SK-N-MC (cell line): ENCODE measurements at regions not wholly inside any gene's neighbourhood (a gene's known extent, or its start where the extent isn't known, plus 50 kb on each side); places are given as distances from the start of the nearest gene placed in this dataset.
"Not testable (repeated sequence)": the region's sequence is repeated elsewhere in the genome, so short reads cannot be mapped to it uniquely, and the experiment has no call there.

Experiments
- EZH2 ChIP-seq: fragments of 200-600 bp; sonication (generic); IDR thresholded peaks from one replicate; pipeline ENCODE4 v1.6.1; 2017; ENCODE audit warnings: antibody characterized with exemption
- POLR2AphosphoS5 ChIP-seq: IDR thresholded peaks from 2 replicates; pipeline ENCODE4 v1.6.1; 2012; ENCODE audit warnings: mild to moderate bottlenecking, low read depth, low read length, borderline replicate concordance

- not testable (repeated sequence) for TF ChIP-seq POLR2AphosphoS5, EZH2
These were observed 177.2 kb upstream of the RPS23 start for GRCh38 chr5:82455317-82455716.
